H9 (cell line): ENCODE measurements at regions not wholly inside any gene's neighbourhood (a gene's known extent, or its start where the extent isn't known, plus 50 kb on each side); places are given as distances from the start of the nearest gene placed in this dataset.

Experiments used
- DNase-seq: peaks from one replicate; pipeline ENCODE4 v3.0.0-alpha.2; 2017
- H2AFZ ChIP-seq: one replicate; pipeline ENCODE4 v1.6.1; 2013; ENCODE audit warnings: mild to moderate bottlenecking, low read length, control low read depth, moderate library complexity
- H2AK5ac ChIP-seq: 2 replicates; pipeline ENCODE4 v1.6.1; 2013; ENCODE audit warnings: low read length, control low read depth, mixed read lengths; ENCODE audit not compliant: insufficient read length
- H2BK120ac ChIP-seq: one replicate; pipeline ENCODE4 v1.6.1; 2013; ENCODE audit warnings: low read depth, mild to moderate bottlenecking, low read length, control low read depth, inconsistent platforms; ENCODE audit not compliant: poor library complexity, severe bottlenecking
- H2BK12ac ChIP-seq: 2 replicates; pipeline ENCODE4 v1.6.1; 2013; ENCODE audit warnings: low read length, control low read depth, mixed read lengths, low read depth; ENCODE audit not compliant: insufficient read length
- H2BK15ac ChIP-seq: 2 replicates; pipeline ENCODE4 v1.6.1; 2013; ENCODE audit warnings: low read depth, low read length, control low read depth
- H2BK20ac ChIP-seq: one replicate; pipeline ENCODE4 v1.6.1; 2013; ENCODE audit warnings: low read depth, mild to moderate bottlenecking, low read length, control low read depth, inconsistent platforms; ENCODE audit not compliant: poor library complexity, severe bottlenecking
- H2BK5ac ChIP-seq: 2 replicates; pipeline ENCODE4 v1.6.1; 2013; ENCODE audit warnings: low read length, control low read depth, mixed read lengths; ENCODE audit not compliant: insufficient read length
- H3K14ac ChIP-seq: 2 replicates; pipeline ENCODE4 v1.6.1; 2013; ENCODE audit warnings: low read length, control low read depth; ENCODE audit not compliant: insufficient read depth
- H3K18ac ChIP-seq: 2 replicates; pipeline ENCODE4 v1.6.1; 2013; ENCODE audit warnings: low read depth, mild to moderate bottlenecking, mixed read lengths, low read length, control low read depth; ENCODE audit not compliant: insufficient read length
- H3K23ac ChIP-seq: 2 replicates; pipeline ENCODE4 v1.6.1; 2013; ENCODE audit warnings: low read length, control low read depth, mixed read lengths, low read depth; ENCODE audit not compliant: insufficient read length
- H3K23me2 ChIP-seq: 2 replicates; pipeline ENCODE4 v1.6.1; 2013; ENCODE audit warnings: low read depth, mild to moderate bottlenecking, mixed read lengths, low read length, control low read depth; ENCODE audit not compliant: insufficient read length, poor library complexity, severe bottlenecking
- H3K27ac ChIP-seq: 2 replicates; pipeline ENCODE4 v1.5.1; 2013; ENCODE audit warnings: low read length, control low read depth, mixed read lengths, low read depth; ENCODE audit not compliant: insufficient read length
- H3K27me3 ChIP-seq: 2 replicates; pipeline ENCODE4 v1.6.1; 2013; ENCODE audit warnings: low read length, control low read depth, inconsistent platforms; ENCODE audit not compliant: insufficient read depth
- H3K4ac ChIP-seq: 2 replicates; pipeline ENCODE4 v1.6.1; 2013; ENCODE audit warnings: low read depth, mild to moderate bottlenecking, control low read depth, inconsistent platforms, low read length, moderate library complexity
- H3K4me1 ChIP-seq: 2 replicates; pipeline ENCODE4 v1.6.1; 2013; ENCODE audit warnings: low read length, control low read depth, inconsistent platforms; ENCODE audit not compliant: insufficient read depth
- H3K4me2 ChIP-seq: 2 replicates; pipeline ENCODE4 v1.6.1; 2013; ENCODE audit warnings: low read length, control low read depth, mixed read lengths; ENCODE audit not compliant: insufficient read length, insufficient read depth
- H3K56ac ChIP-seq: 2 replicates; pipeline ENCODE4 v1.6.1; 2013; ENCODE audit warnings: low read depth, mild to moderate bottlenecking, mixed read lengths, low read length, control low read depth; ENCODE audit not compliant: insufficient read length
- H3K79me1 ChIP-seq: 2 replicates; pipeline ENCODE4 v1.6.1; 2013; ENCODE audit warnings: low read depth, mild to moderate bottlenecking, moderate library complexity, low read length, control low read depth, inconsistent platforms; ENCODE audit not compliant: insufficient read depth, poor library complexity, severe bottlenecking
- H3K79me2 ChIP-seq: 2 replicates; pipeline ENCODE4 v1.6.1; 2013; ENCODE audit warnings: low read length, control low read depth, inconsistent platforms; ENCODE audit not compliant: insufficient read depth
- H3K9ac ChIP-seq: 2 replicates; pipeline ENCODE4 v1.6.1; 2013; ENCODE audit warnings: low read length, control low read depth, mixed read lengths; ENCODE audit not compliant: insufficient read length; ENCODE audit errors: extremely low read depth
- H3K9me3 ChIP-seq: one replicate; pipeline ENCODE4 v1.6.1; 2013; ENCODE audit warnings: low read depth, low read length, inconsistent platforms; ENCODE audit not compliant: control insufficient read depth
- H3T11ph ChIP-seq: one replicate; pipeline ENCODE4 v1.6.1; 2013; ENCODE audit warnings: mild to moderate bottlenecking, low read length, control low read depth, inconsistent platforms
- H4K20me1 ChIP-seq: one replicate; pipeline ENCODE4 v1.6.1; 2013; ENCODE audit not compliant: control insufficient read depth, insufficient read length, insufficient read depth
- H4K5ac ChIP-seq: 2 replicates; pipeline ENCODE4 v1.6.1; 2013; ENCODE audit warnings: low read depth, mild to moderate bottlenecking, mixed read lengths, low read length, control low read depth; ENCODE audit not compliant: insufficient read length
- H4K8ac ChIP-seq: replicated peaks from 2 replicates; pipeline ENCODE4 v1.6.1; 2013; ENCODE audit warnings: low read length, control low read depth, mixed read lengths, low read depth; ENCODE audit not compliant: insufficient read length
- H4K91ac ChIP-seq: 2 replicates; pipeline ENCODE4 v1.6.1; 2013; ENCODE audit warnings: low read depth, mild to moderate bottlenecking, moderate library complexity, mixed read lengths, low read length, control low read depth; ENCODE audit not compliant: insufficient read length
- H3K27ac Mint-ChIP-seq, 3 experiments: 2 replicates in 2 of 3; 3 replicates in 1 of 3; pipeline ENCODE4 v1.8.0; 2020 to 2021; ENCODE audit warnings: mixed read lengths in 3 of 3, mild to moderate bottlenecking in 1 of 3, moderate library complexity in 1 of 3
- H3K27me3 Mint-ChIP-seq: 2 replicates; pipeline ENCODE4 v1.8.0; 2021; ENCODE audit warnings: low read depth, mild to moderate bottlenecking, moderate library complexity, mixed read lengths
- H3K36me3 Mint-ChIP-seq, 3 experiments: 2 replicates in 2 of 3; 3 replicates in 1 of 3; pipeline ENCODE4 v1.8.0; 2020 to 2021; ENCODE audit warnings: low read depth in 3 of 3, mixed read lengths in 3 of 3; ENCODE audit not compliant: insufficient read depth in 1 of 3
- H3K4me1 Mint-ChIP-seq, 2 experiments: 2 replicates each; pipeline ENCODE4 v1.8.0; 2020; ENCODE audit warnings: mixed read lengths in 2 of 2
- H3K4me3 Mint-ChIP-seq, 2 experiments: 2 replicates in 1 of 2; 3 replicates in 1 of 2; pipeline ENCODE4 v1.8.0; 2020 to 2021; ENCODE audit warnings: mild to moderate bottlenecking in 2 of 2, mixed read lengths in 2 of 2, moderate library complexity in 1 of 2
- H3K9me3 Mint-ChIP-seq, 2 experiments: 2 replicates in 1 of 2; 3 replicates in 1 of 2; pipeline ENCODE4 v1.8.0; 2020; ENCODE audit warnings: mild to moderate bottlenecking in 2 of 2, mixed read lengths in 2 of 2, moderate library complexity in 1 of 2
- WGBS: extraction: QIAGEN DNeasy Blood & Tissue Kit; methylation state at CpG from one replicate; pipeline ENCODE4 v1.1.7; 2013; ENCODE audit warnings: missing lambda C conversion rate, low lambda C conversion rate, mixed read lengths; ENCODE audit not compliant: insufficient read length; ENCODE audit errors: extremely low coverage; 5-methylcytosine and 5-hydroxymethylcytosine counted together
- TF ChIP-seq, protein P1 (sequence below): fragments of 200-600 bp; sonication (generic); conservative IDR thresholded peaks from 3 replicates; pipeline ENCODE4 v1.8.0; 2021; ENCODE audit warnings: antibody characterized with exemption, mild to moderate bottlenecking

DNA sequence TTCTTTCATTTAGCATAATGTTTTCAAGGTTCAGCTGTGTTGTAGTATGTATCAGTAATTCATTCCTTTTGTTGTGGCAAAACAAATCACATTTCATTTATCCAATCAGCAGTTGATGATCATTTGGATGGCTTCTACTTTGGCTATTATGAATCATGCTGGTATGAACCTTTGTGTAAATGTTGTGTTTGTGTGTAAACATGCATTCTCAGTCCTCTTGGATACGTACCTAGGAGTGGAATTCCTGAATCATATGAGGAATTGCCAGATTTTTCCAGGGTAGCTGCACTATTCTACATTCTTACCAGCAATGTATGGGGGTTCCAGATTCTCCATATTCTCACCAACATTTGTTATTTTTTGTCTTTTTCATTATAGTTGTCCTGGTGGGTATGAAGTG lies 578.5 kb upstream of the MKI67 start:
- H3K14ac ChIP-seq: no peak overlapping the region
- no peak overlapping the region for H2BK15ac ChIP-seq
- no peak overlapping the region for H3K18ac ChIP-seq
- H3K9ac ChIP-seq: no peak overlapping the region
- no peak overlapping the region for H3K27ac ChIP-seq
- WGBS: no CpG with 5 or more reads among the region's 1 CpG
- DNase-seq: no peak
- H3K4me1 ChIP-seq: no peaks in the 10 kb centered on the region
- no peak overlapping the region for H2BK20ac ChIP-seq
- H3K79me2 ChIP-seq: no peaks in the 10 kb centered on the region
- no peaks in the 10 kb centered on the region for H3K23me2 ChIP-seq
- TF ChIP-seq, protein P1, sequence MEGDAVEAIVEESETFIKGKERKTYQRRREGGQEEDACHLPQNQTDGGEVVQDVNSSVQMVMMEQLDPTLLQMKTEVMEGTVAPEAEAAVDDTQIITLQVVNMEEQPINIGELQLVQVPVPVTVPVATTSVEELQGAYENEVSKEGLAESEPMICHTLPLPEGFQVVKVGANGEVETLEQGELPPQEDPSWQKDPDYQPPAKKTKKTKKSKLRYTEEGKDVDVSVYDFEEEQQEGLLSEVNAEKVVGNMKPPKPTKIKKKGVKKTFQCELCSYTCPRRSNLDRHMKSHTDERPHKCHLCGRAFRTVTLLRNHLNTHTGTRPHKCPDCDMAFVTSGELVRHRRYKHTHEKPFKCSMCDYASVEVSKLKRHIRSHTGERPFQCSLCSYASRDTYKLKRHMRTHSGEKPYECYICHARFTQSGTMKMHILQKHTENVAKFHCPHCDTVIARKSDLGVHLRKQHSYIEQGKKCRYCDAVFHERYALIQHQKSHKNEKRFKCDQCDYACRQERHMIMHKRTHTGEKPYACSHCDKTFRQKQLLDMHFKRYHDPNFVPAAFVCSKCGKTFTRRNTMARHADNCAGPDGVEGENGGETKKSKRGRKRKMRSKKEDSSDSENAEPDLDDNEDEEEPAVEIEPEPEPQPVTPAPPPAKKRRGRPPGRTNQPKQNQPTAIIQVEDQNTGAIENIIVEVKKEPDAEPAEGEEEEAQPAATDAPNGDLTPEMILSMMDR: no peak
- H2AK5ac ChIP-seq: no peak overlapping the region
- no peak overlapping the region for H4K91ac ChIP-seq
- H3K9me3 Mint-ChIP-seq: peaks cover 3 to 7% of the 10 kb centered on the region in 2 experiments; a peak in 2 of 5 replicates
- H2AFZ ChIP-seq: no peak overlapping the region
- peaks cover 0 to 5% of the 10 kb centered on the region in 2 experiments; a peak in 2 of 4 replicates for H3K4me1 Mint-ChIP-seq
- H3K4me2 ChIP-seq: no peak overlapping the region
- H3K79me1 ChIP-seq: no peaks in the 10 kb centered on the region
- H3K23ac ChIP-seq: no peak overlapping the region
- H3K27ac Mint-ChIP-seq: no peak overlapping the region
- H3K56ac ChIP-seq: no peak overlapping the region
- no peak overlapping the region for H4K8ac ChIP-seq
- H4K20me1 ChIP-seq: no peaks in the 10 kb centered on the region
- H3K4ac ChIP-seq: no peak overlapping the region
- no peak overlapping the region for H3K4me3 Mint-ChIP-seq
- no peaks in the 10 kb centered on the region for H3K36me3 Mint-ChIP-seq
- peaks cover 1% of the 10 kb centered on the region for H3K27me3 Mint-ChIP-seq
- H3T11ph ChIP-seq: no peak overlapping the region
- no peak overlapping the region for H2BK12ac ChIP-seq
- H3K9me3 ChIP-seq: no peaks in the 10 kb centered on the region
- H4K5ac ChIP-seq: no peak overlapping the region
- no peak overlapping the region for H2BK120ac ChIP-seq
- no peaks in the 10 kb centered on the region for H3K27me3 ChIP-seq
- H2BK5ac ChIP-seq: no peak overlapping the region
